Esophagus squamous epithelium (tissue), 5 donors: ENCODE measurements at regions not wholly inside any gene's neighbourhood (a gene's known extent, or its start where the extent isn't known, plus 50 kb on each side); places are given as distances from the start of the nearest gene placed in this dataset.

Experiments
- DNase-seq: peaks from one replicate; lab custom pipeline; 2025; lab: John Stamatoyannopoulos, UW
- H3K27ac ChIP-seq, 4 donors: fragments of 200-600 bp; sonication (generic); one replicate each; pipeline ENCODE4 v1.5.1; 2016 to 2019; ENCODE audit warnings: mild to moderate bottlenecking in 1 of 4
- H3K27me3 ChIP-seq, 4 donors: fragments of 200-600 bp; sonication (generic); 1 replicate in 3 of 4; 2 replicates in 1 of 4; pipeline versions ENCODE4 v1.5.1 to v1.6.0; 2017 to 2021; ENCODE audit warnings: antibody characterized with exemption in 1 of 4
- H3K36me3 ChIP-seq, 3 donors: fragments of 200-600 bp; sonication (generic); one replicate each; pipeline ENCODE4 v1.5.1; 2016 to 2019
- H3K4me1 ChIP-seq, 3 donors: fragments of 200-600 bp; sonication (generic); one replicate each; pipeline ENCODE4 v1.5.1; 2017 to 2019
- H3K4me3 ChIP-seq, 4 donors: fragments of 200-600 bp; sonication (generic); 1 replicate in 3 of 4; 2 replicates in 1 of 4; pipeline ENCODE4 v1.5.1; 2016 to 2019; ENCODE audit warnings: mild to moderate bottlenecking in 2 of 4, moderate library complexity in 1 of 4
- H3K9me3 ChIP-seq, 3 donors: fragments of 200-600 bp; sonication (generic); one replicate each; pipeline ENCODE4 v1.5.1; 2016 to 2019
- POLR2A ChIP-seq, 4 donors: fragments of 450-650 bp; IDR thresholded peaks; one replicate each; pipeline ENCODE4 v1.6.1; 2017; ENCODE audit warnings: antibody characterized with exemption in 4 of 4, mild to moderate bottlenecking in 4 of 4, moderate library complexity in 3 of 4
- WGBS, 2 donors: methylation state at CpG; one replicate each; pipeline ENCODE4 v1.1.5; 2018; 5-methylcytosine and 5-hydroxymethylcytosine counted together
- intact Hi-C: fragments of 100-400 bp; cut with DNase I; formaldehyde crosslinking; loops from one replicate; pipeline ENCODE4 v1.15.0; 2022
- TF ChIP-seq, protein P1 (sequence below), 6 experiments: fragments of 450-650 bp in 4 of 6; fragments of 200-600 bp in 2 of 6; sonication (generic) in 2 of 6; IDR thresholded peaks; one replicate each; pipeline ENCODE4 v1.5.1; 2016 to 2019; ENCODE audit warnings: antibody characterized with exemption in 6 of 6, mild to moderate bottlenecking in 4 of 6, moderate library complexity in 4 of 6
- donor health status: DM: yes; HTN: yes; CAD: no.

DNA sequence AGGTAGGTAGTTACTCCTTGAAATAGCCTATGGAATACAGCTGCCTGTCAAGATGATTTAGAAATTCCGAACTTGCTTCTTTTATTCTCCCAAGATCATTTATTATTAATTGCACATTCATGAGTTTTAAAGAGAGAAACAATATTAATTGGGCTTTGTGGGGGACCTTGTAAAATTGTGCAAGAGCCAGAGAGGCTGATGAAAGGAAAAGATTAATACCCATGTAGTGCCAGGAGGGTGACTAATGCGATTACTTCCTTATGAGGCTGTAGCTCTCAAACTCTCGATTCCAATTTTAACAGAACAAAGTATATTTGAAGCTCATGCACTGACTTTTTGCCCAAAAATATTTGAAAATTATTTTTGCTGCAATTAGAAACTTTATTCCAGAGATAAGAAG lies 423.8 kb upstream of the ID4 start:
- Histone ChIP-seq H3K27me3 (no peaks in the 10 kb centered on the region), H3K4me1 (peaks cover 0 to 78% (median 10%) of the 10 kb centered on the region in 3 donors), H3K9me3 (peaks cover 0 to 4% (median 0%) of the 10 kb centered on the region in 3 donors), H3K27ac (peak overlapping the region in 2 of 4 donors; percentile 42 to 55), H3K36me3 (no peaks in the 10 kb centered on the region), H3K4me3 (no peak overlapping the region)
- DNase-seq = no peak
- TF ChIP-seq, protein P1, sequence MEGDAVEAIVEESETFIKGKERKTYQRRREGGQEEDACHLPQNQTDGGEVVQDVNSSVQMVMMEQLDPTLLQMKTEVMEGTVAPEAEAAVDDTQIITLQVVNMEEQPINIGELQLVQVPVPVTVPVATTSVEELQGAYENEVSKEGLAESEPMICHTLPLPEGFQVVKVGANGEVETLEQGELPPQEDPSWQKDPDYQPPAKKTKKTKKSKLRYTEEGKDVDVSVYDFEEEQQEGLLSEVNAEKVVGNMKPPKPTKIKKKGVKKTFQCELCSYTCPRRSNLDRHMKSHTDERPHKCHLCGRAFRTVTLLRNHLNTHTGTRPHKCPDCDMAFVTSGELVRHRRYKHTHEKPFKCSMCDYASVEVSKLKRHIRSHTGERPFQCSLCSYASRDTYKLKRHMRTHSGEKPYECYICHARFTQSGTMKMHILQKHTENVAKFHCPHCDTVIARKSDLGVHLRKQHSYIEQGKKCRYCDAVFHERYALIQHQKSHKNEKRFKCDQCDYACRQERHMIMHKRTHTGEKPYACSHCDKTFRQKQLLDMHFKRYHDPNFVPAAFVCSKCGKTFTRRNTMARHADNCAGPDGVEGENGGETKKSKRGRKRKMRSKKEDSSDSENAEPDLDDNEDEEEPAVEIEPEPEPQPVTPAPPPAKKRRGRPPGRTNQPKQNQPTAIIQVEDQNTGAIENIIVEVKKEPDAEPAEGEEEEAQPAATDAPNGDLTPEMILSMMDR (IDR thresholded peaks at IDR 0.05) = no peak
- no peak for TF ChIP-seq POLR2A (IDR thresholded peaks at IDR 0.05)
- 18 to 39% methylated on average over 3 of the region's 3 CpGs for WGBS, 2 donors
- intact Hi-C loops = no loop called here

DNA sequence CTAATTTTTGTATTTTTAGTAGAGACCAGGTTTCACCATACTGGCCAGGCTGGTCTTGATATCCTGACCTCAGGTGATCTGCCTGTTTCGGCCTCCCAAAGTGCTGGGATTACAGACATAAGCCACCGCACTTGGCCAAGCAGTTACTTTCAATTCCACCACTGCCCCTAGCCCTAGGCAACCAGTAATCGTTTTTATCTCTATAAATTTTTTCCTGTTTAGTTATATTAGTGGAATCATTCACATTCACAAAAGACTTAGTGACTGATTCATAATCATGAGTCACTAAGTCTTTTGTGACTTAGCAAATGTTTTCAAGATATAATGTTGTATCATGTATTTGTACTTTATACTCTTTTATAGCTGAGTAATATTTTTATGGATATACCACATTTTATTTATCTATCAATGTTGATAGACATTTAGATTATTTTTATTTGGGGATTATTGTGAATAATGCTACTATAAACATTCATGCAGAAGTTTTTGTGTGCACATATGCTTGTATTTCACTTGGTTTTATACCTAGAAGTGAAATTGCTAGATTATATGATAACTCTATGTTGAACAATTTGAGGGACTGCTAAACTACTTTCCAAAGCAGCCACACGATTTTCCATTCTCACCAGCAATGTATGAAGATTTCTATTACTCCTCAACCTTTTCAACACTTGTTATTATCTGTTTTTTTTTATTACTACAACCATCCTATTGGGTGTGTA lies 421.4 kb upstream of the ID4 start:
- Histone ChIP-seq H3K27ac (peak overlapping the region in 3 of 4 donors; percentile 39 to 84 (median 50)), H3K9me3 (peaks cover 0 to 4% (median 0%) of the 10 kb centered on the region in 3 donors), H3K4me1 (peaks cover 0 to 76% (median 10%) of the 10 kb centered on the region in 3 donors), H3K4me3 (no peak overlapping the region), H3K36me3 (no peaks in the 10 kb centered on the region), H3K27me3 (no peaks in the 10 kb centered on the region)
- no peak for DNase-seq
- intact Hi-C loops = no loop called here
- TF ChIP-seq, protein P1 (IDR thresholded peaks at IDR 0.05) = no peak
- TF ChIP-seq POLR2A (IDR thresholded peaks at IDR 0.05) = no peak
- 36 to 38% methylated on average over 4 of the region's 4 CpGs for WGBS, 2 donors

DNA sequence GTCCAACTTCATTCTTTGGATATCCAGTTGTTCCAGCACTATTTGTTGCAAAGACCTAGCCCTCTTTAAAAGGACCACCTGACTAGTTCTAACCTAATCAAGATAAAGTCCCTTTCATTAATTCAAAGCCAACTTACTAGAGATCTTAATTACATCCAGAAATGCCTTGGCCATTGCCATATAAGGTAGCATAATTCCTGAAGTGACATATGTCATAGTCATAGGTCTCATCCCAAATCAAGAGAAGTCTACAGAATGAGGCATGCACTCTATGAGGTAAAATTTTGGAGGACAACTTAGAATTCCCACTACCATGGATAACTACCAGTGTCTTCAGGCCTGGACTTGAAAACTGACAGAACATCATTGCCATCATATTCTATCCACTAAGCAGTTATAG lies 420.4 kb upstream of the ID4 start:
- Histone ChIP-seq H3K27me3 (no peaks in the 10 kb centered on the region), H3K9me3 (peaks cover 0 to 4% (median 0%) of the 10 kb centered on the region in 3 donors), H3K36me3 (no peaks in the 10 kb centered on the region), H3K27ac (peak overlapping the region; percentile 50 to 84 (median 74)), H3K4me1 (peaks cover 0 to 80% (median 10%) of the 10 kb centered on the region in 3 donors), H3K4me3 (no peak overlapping the region)
- intact Hi-C loops = no loop called here
- no peak for DNase-seq
- TF ChIP-seq POLR2A (IDR thresholded peaks at IDR 0.05) = no peak
- TF ChIP-seq, protein P1 (IDR thresholded peaks at IDR 0.05) = no peak

DNA sequence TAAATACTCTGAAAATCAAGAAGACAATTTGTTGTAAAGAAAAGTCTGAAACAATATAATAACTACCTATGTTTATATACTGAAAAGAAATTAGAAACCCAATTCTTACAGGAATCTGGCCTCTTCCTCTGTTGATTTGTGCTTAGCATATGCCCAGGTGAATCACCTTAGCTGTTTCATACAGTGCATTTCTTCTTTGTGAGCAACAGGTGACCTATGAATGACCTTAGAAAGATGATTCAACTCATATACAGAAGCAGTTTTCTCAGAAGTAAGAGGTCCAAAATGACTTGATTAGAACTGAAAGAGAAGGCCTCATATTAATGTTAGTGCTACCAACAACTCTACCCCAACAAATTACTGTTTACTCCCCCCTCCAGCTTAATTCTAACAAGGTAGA lies 419.5 kb upstream of the ID4 start:
- intact Hi-C loops = no loop called here
- no peak for DNase-seq
- peak overlapping the region; percentile 30 to 84 (median 74) for H3K27ac ChIP-seq

DNA sequence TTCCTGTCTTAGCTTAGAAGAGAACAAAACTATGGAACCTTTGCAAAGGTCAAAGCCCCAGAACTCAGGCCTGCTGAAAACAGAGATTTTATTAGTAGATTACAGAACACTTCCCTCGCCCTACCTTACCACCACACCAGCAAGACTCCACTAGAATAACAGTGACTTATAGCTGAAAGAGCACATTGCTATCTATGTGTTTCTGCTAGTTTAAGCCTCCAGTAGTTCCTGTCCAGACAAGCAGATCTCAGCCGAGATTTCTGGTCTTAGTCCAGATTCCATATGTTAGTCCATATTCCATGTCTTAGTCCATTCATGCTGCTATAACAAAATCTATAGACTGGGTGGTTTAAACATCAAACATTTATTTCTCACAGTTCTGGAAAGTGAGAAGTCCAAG lies 412.3 kb upstream of the ID4 start:
- peaks cover 0 to 26% (median 0%) of the 10 kb centered on the region in 3 donors for H3K4me1 ChIP-seq
- no peaks in the 10 kb centered on the region for H3K36me3 ChIP-seq
- no peak for DNase-seq
- H3K4me3 ChIP-seq = no peak overlapping the region
- peak overlapping the region in 3 of 4 donors; percentile 31 to 46 (median 38) for H3K27ac ChIP-seq
- WGBS, 2 donors = 8 to 26% methylated on average over 2 of the region's 2 CpGs
- intact Hi-C loops = no loop called here
- no peaks in the 10 kb centered on the region for H3K27me3 ChIP-seq
- H3K9me3 ChIP-seq = no peaks in the 10 kb centered on the region
- TF ChIP-seq, protein P1 (IDR thresholded peaks at IDR 0.05) = no peak
- no peak for TF ChIP-seq POLR2A (IDR thresholded peaks at IDR 0.05)

More for the DNA sequence above, 419.5 kb upstream of the ID4 start:
- Histone ChIP-seq H3K4me1 (peaks cover 0 to 75% (median 10%) of the 10 kb centered on the region in 3 donors), H3K36me3 (no peaks in the 10 kb centered on the region), H3K9me3 (peaks cover 0 to 4% (median 0%) of the 10 kb centered on the region in 3 donors), H3K4me3 (no peak overlapping the region), H3K27me3 (no peaks in the 10 kb centered on the region)
- TF ChIP-seq POLR2A (IDR thresholded peaks at IDR 0.05) = no peak
- TF ChIP-seq, protein P1 (IDR thresholded peaks at IDR 0.05) = no peak
